GM19324 (cell line): ENCODE measurements at regions not wholly inside any gene's neighbourhood (a gene's known extent, or its start where the extent isn't known, plus 50 kb on each side); places are given as distances from the start of the nearest gene placed in this dataset.

Source experiments
- ATAC-seq: cut with Tn5 transposase; IDR thresholded peaks from one replicate; pipeline ENCODE4 v1.9.1; 2021; ENCODE audit warnings: mild to moderate bottlenecking, moderate library complexity; ENCODE audit not compliant: unreplicated experiment, low FRiP score

DNA sequence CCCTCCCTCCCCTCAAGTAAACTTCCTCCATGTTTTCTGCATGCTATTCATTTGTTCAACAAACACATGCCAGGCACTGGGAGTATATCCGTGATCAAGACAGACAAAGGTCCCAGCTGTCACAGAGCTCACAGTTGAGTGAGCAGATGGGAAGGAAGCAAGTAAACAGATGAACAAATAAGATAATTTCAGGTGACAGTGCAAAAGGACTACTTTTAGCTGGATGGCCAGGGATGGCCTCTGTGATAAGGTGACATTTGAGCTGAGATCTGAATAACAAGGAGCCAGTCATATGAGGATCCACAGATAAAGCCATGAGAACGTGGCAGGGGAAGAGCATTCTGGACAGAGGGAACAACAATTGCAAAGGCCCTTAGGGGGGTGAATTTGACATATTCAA, 121.7 kb upstream of the RAD23B start:
- ATAC-seq = no peak

DNA sequence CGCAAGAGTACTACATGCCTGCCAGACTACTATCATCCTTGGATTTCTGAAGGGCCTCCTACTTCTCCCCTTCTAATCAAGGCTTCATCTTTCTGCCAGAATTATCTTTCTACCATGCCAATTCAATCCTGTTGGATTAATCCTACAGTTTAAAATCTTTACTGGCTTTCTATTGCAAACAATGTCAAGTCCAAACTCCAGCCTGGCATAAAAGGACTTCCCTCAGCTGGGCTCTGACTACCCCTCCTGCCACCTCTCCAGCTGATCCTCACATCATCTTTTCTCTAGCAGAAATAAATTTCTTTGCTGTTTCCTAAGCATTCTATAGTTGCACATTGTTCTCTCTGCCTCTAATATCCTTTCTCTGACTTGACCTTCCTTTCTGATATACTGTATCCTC, 119.7 kb upstream of the RAD23B start:
- ATAC-seq = no peak

DNA sequence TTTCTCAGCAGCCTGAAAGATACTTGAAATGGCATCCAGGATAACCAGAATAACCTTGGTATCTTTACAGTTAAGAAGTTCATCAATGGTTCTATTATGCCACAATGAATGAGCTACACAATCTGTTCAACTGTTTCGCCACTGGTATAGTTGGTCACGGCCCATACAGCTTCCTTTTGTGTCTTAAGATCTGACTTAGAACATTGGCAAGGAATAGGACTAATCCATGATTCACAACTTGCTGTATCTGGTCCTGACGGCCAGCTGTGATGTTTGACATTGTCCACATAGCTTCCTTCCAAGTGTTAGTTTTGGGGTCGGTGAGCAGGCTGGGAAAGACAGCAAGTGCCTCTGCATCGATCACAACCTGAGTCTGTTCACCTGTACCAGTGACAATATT, 113.3 kb upstream of the RAD23B start:
- no peak for ATAC-seq

DNA sequence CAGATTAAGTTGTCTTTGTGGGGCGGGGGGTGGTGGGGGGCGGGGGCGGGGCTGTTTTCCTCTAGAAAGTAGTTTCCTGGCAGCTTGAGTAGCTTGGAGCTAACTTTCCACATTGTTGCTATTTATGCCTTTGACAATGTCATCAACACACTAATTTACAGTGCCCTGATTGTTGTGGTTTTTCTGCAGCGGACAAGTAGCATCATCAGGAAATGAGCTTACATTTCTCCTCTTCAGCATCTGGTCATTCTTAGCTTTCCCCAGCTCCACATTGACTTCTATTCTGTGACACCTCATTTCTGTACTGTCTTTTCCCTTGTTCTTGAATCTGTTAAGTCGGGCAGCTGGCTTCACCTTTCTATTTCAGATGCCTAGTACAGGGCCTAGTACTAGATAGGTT, 112.3 kb upstream of the RAD23B start:
- no peak for ATAC-seq

DNA sequence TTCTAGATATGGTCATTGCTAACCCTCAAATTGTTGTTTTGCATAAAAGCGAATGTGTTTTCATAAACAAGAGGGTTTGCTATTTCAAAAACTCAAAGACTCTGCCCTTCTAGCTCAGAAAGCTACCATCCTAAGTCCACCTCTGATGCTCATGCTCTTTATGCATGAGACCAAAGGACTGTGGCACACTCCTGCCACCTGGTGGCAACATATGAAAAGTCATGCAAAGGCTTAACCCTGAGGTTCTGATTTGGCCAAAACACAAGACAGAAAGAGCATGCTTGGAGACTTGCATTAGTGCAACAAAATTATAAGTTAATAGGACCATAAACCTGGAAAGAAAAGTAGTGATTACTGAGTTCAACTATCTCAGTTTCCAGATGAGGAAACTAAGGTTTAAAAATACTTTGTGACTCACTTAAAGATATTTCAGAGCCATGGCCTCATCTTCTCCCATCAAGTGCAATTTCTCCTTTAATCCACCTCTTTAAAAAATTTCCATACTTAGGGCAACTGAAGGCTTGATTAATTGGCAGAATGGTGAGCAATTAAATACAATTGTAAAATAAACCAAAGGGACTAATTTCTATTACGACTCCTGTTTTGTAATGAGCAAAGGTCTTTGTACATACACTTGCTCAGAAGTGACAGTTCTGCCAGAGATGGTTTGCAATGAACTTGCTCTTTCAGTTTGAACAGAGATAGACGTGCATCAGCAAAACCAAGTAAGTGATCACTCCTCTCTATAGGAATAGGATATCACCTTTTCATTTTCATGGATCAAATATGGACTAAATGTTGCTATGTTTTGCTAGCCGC, 110.7 kb upstream of the RAD23B start:
- ATAC-seq = peak; percentile 59

DNA sequence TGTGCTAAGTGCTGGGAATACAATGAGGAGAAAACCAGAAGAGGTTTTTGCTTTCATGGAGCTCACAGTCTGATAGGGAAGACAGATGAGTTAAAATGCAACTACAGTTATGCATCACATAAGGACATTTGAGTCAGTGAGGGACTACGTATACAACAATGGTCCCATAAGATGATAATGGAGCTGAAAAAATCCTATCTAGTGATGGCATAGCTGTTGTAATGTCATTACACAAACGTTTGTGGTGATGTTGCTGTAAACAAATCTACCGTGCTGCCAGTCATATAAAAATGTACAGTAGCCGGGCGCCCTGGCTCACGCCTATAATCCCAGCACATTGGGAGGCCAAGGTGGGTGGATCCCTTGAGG, 110.1 kb upstream of the RAD23B start:
- no peak for ATAC-seq

DNA sequence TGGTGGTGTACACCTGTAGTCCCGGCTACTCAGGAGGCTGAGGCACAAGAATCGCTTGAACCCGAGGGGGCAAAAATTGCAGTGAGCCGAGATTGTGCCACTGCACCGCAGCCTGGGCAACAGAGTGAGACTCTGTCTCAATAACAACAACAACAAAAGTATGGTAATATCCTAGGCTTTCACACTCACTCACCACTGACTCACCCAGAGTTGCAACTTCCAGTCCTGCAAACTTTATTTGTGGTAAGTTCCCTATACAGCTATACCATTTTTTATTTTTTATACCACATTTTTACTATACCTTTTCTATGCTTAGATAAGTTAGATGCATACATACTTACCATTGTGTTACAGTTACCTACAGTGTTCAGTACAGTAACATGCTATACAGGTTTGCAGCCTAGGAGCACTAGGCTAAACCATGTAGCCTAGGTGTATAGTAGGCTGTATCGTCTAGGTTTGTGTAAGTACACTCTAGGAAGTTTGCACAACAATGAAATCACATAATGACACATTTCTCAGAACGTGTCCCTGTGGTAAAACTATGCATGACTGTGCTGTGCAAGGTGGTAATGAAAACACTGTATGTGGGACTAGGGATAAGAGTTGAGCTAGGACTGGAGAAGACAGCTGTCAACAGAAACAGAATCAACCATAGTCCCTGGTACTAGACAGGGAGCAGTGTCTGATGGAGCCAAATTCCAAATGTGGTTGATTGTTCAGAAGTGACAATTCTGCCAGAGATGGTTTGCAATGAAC, 109.5 kb upstream of the RAD23B start:
- no peak for ATAC-seq

DNA sequence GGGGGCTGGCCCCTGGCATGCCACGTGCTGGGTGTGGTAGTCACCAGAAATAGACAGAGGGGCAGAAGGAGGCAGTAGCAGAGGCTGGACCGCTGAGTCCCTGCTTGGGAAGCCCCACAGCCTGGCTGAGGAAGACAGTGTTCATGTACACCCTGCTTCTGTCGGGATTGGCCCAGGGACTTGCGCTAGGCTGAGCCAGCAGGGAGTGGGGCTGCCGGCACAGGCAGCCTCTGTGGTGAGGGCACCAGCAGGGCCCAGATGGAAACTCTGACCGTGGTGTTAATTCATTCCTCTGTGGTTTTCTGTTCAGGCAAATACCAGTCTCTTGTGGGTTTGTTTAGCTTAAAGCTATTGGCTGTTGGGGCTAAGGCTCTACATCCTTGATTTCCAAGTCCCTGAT, 108.6 kb upstream of the RAD23B start:
- no peak for ATAC-seq

DNA sequence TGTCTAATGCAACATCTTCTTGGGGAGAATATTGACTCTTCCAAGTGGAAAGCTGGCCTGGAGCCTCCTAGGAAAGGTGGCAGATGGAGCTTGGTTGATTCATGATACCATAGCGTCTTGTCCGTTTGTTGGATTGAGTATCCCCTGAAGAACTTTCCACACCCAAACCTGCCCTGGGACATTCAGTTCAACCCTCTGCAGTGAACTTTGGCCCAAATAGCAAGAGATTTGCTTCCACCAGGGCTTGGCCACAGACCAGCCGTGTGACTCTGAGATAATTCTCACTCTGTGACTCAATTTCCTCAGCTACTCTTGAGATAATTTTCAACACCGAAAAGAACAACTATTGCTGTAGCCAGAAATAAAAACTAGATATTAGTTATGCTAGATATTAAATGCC, 108.0 kb upstream of the RAD23B start:
- no peak for ATAC-seq

DNA sequence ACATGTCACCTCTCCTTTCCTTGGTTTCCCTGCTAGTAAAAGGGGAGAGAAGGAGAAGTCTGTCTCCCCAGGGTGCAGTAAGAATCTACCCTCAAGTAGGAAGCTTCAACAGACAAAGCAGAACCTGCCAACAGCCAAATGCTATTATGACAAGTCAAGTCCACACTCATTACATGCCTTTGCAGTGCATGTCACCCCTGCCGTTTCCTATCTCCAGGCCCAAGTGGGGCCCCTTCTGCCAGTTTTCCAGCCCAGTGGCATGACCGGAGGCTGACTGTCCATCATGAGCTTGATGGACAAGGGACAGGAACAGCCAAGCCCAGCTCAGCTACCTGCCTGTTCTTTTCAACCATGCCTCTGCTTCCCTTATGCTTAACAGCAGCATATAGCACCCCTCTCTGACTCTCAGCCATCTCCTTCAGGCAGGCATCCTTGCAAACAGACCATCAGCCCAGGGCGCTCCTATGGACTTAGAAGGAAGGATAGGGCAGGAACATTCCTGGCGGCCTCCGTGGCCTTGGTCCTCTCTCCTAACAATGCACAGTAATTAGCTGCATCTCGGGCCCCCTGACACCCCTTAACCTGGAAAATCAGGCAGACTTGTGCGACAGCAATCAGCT, 107.2 kb upstream of the RAD23B start:
- no peak for ATAC-seq

DNA sequence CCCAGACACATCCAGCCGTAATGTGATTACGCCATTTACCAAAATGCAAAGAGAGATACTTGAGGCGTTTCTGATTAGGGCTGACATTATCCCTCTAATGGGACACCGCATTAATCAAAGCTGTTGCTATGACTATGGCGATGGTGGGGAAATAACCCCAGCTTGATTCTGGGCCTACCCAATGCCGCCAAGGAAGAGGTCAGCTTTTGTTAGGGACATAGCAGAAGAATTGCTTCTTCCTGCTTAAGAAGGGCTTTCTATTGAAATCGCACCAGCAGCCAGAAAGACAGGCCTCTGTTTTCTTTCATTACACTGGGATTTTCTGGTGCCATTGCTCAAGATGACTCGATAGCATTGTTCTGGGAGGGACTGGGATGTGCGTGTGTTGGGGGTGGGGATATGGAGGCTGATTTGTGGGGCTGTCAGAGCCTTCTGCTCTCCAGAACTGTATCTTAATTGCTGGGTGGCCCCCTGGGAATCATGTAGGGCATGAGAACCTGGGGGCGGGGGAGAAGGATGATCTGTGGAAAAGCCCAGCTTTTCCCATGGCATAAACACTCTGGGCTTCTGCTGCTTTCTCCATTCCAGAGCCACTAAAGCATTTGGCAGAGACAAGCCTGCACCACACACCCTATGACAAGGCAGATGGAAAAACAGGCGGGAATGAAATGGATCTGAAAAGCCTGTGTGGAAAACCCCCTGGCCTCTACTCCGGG, 106.5 kb upstream of the RAD23B start:
- ATAC-seq = no peak

DNA sequence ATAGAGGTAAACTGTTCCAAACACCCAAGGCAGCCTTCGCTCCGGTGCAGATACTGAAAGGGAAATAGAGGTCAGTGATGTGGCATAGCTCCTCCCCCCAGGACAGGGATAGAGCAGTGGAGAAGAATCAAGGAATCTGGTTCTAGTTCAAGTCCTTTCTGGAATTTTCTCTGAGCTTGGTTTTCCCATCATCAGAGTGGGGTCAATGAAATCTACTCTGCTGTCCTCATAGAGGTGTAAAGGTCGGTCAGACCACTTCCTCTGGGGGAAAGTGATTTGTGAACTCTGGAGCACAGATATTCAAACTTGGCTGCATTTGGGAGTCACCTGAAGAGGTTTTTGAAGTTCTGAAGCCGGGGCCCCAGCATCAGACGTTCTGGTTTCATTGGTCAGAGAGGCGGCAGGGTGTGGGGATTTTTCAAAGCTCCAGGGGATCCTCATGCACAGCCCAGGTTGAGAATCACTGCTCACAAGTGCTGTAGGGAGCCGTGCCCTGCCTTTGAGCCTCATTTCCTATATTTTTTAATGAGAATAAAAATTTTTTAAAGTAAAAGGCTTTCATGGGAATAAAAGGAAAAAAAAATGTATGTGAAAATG, 105.7 kb upstream of the RAD23B start:
- ATAC-seq = no peak

DNA sequence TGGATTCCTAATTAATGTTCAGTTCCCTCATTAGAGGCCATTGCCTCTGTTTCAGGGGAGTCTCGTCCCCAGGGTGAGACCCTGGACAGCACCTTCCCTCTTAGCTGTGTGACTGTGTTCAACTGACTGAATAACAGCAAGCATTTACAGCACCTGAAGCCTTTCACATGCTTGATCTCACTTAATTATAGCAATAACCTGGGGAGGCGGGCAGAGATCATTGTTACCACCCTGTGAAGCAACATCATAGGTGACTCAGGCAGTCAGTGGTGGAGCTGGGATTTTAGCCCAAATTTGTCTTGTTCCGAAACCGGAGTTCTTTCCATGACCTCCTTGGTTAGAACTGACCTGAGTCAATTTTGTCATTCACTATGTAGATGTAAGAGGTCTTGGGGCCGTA, 105.2 kb upstream of the RAD23B start:
- ATAC-seq = no peak

DNA sequence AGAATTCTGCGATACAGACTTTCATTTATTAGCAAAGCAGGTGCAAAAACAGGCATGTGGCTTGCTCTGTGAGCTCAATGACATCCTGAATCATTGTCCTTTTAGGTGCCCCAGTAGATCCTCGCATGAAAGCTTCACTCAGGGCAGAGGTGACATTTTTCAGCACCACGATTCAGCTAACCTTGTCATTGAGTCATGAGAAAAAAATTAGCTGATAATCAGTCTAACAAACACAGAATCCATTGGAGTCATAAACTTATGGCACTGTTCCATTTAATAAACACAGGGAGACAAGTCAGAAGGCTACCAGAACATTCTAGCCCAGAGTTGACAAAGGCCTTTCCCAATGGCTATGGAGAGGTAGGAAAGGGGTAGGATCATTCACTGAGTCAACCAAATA, 104.8 kb upstream of the RAD23B start:
- ATAC-seq = no peak

DNA sequence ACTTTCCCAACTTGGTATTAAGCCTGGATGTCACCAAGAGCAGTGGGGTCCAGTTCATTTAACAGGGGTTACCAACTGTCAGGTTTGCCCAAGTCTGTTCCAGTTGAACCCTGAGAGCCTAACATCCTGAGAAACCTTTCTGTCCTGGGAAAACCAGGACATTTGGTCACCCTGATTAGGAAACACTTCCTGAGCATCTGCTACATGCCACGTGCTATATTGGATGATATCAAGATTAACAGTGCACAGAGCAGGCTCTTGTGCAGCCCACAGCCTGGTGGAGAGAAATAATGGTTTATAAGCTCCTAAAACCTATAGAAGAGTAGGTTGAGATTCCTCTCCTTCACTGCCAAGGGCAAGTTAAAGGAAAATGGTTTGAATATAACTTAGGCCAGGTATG, 102.9 kb upstream of the RAD23B start:
- no peak for ATAC-seq

DNA sequence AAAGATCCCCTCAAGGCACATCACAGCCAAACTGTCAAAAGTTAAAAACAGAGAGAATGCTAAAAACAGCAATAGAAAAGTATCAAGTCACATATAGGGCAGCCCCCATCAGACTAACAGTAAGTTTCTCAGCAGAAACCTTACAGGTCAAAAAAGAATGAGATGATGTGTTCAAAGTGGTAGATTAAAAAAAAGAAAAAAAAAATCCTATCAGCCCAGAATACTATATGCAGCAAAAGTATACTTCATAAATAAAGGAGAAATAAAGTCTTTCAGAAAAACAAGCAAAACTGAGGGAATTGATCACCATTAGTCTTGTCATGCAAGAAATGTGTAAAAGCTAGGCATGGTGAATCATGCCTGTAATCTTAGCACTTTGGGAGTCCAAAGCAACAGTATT, 99.9 kb upstream of the RAD23B start:
- ATAC-seq = no peak

DNA sequence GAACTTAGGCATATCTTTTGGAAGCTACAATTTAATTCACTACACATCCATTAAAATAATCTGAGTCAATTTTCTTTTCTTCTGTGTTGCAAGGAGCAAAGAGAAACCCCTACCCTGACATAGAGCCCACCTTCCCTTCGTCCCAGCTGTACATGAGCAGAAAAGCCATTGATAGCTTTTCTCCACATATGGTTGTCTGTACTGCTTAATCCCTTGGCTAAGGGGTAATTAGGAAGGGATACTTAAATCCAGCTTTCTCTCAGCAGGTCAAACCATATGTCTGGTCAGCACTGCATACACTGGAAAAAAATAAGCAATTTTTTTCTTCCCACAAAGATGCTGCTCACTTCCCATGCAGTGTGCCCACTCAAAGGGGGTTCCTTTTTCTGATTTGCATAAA, 94.7 kb upstream of the RAD23B start:
- no peak for ATAC-seq

DNA sequence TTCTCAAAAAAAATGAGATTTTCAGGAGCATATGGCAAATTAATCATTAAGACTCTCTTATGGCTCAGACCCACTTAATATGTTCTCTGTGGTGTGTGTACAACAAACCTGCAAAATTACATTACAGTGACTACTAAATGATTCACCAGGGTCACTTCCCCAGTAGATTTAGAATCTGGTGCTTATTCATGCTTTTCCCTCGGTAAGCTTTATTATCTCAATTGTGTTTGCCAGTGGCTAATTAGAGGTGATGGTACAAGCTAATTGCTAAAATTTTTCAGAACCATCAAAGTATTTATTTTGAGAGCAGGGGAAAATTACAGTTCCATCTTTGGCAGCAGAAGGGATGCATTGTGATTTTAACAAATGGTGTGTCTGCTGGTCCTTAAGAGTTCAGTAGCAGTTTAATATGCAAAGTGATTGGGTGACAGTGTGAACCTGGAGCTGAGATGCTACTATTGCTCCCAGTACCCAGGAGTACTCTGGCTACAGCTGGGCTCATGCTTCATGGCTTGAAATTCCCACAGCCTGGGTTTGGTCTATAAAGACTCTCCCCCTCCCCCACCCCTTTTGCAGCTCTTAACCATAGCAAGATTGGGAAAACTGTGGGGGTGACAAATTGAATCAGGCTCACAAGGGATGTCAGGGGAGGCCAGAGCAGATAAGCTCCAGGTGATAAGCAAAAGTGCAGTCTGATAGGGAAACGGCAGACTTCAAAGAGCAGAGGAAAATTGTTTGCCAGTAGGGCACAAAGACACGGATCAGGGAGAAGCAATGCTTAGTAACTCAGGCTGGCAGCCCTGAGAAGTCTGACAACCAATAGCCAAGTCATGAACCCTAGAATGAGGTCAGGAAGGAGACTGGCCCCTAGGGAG, 92.8 kb upstream of the RAD23B start:
- no peak for ATAC-seq

DNA sequence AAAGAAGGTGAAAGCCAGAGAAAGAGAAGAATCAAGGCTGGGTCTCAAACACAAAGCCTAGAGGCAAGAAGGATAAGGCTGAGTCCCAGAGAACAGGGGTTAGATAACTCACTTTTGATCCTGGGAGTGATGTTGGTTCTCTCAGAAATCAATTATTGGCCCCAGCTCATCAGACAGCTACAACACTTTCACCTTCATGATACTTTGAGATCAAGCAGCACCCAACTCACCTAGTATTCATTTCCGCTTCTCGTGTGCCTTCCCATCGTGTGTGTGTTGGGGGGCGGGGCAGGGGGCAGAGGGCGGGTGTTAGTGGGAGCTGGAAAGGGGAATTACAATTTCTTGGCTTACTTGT, 92.2 kb upstream of the RAD23B start:
- no peak for ATAC-seq

DNA sequence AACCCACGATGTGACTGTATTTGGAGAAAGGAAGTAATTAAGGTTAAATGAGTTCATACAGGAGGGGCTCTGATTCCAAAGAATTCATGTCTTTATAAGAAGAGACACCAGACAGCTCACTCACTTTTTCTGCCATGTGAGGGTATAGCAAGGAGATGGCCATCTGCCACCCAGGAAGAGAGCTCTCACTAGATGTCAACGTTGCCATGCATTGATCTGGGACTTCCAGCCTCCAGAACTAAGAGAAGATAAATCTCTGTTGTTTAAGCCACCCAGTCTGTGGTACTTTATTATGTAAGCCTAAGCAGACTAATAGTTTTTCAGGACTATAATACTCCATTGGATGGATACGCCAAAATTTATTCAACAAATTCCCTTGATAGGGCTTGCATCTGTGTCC, 89.8 kb upstream of the RAD23B start:
- ATAC-seq = no peak
